D721Med (cell line): ENCODE measurements at regions not wholly inside any gene's neighbourhood (a gene's known extent, or its start where the extent isn't known, plus 50 kb on each side); places are given as distances from the start of the nearest gene placed in this dataset.
"Not testable (repeated sequence)": the region's sequence is repeated elsewhere in the genome, so short reads cannot be mapped to it uniquely, and the experiment has no call there.

Experiments
- DNase-seq: peaks from one replicate; pipeline ENCODE4 v3.0.0; 2011; ENCODE audit warnings: low spot score; ENCODE audit not compliant: insufficient read length
- FAIRE-seq: peaks from 2 replicates; lab custom pipeline; 2011; peaks lifted over from hg19 to GRCh38; lab: Jason Lieb, UNC
- TF ChIP-seq, protein P1 (sequence below): IDR thresholded peaks from 2 replicates; pipeline ENCODE4 v1.5.1; 2012; ENCODE audit warnings: mild to moderate bottlenecking, control low read depth; ENCODE audit not compliant: insufficient read depth; ENCODE audit errors: missing control alignments

DNA sequence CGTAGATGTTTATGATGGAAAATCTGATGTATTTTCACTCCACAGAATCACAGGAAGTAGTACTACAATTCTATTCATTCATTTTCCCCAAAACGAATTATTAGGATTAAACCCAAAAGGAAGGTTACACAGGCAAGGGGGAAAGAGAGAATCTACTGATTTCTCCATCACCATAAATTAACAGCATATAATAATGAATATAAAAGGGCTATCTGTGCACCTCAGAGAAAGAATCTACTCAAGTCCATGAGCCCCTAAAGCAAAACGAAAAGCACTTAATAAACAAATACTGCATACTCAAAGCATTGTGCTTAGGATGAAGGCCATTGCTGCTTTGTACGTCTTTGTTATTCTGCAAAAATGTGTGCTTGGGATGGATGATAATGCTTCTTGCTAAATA is 740.5 kb upstream of the SEMA6A start:
- TF ChIP-seq, protein P1, sequence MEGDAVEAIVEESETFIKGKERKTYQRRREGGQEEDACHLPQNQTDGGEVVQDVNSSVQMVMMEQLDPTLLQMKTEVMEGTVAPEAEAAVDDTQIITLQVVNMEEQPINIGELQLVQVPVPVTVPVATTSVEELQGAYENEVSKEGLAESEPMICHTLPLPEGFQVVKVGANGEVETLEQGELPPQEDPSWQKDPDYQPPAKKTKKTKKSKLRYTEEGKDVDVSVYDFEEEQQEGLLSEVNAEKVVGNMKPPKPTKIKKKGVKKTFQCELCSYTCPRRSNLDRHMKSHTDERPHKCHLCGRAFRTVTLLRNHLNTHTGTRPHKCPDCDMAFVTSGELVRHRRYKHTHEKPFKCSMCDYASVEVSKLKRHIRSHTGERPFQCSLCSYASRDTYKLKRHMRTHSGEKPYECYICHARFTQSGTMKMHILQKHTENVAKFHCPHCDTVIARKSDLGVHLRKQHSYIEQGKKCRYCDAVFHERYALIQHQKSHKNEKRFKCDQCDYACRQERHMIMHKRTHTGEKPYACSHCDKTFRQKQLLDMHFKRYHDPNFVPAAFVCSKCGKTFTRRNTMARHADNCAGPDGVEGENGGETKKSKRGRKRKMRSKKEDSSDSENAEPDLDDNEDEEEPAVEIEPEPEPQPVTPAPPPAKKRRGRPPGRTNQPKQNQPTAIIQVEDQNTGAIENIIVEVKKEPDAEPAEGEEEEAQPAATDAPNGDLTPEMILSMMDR = no peak
- no peak for DNase-seq
- no peak for FAIRE-seq

- not testable (repeated sequence) for FAIRE-seq, DNase-seq
Measured at GRCh38 chr5:117304512-117305107, 730.0 kb upstream of the SEMA6A start.

DNA sequence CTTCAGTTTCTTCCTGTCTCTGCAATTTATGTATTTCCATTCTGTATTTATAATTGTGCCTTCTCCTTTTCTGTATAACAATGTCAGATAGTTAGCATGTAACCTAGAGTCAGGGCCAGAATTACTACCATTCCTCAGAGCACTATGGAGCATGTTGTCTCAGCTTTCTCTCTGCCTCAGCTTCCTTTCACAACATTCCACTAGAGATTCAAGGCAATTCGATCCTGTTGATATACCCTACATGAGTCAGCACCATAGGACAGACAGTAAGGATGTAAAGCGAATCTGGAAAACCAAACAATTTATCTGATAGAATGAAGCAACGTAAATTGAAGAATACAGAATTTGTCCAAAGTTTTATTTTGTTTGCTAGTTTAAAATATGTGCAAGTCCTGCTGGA is 728.3 kb upstream of the SEMA6A start:
- DNase-seq = no peak
- TF ChIP-seq, protein P1 = no peak
- no peak for FAIRE-seq

GRCh38 chr5:117302473-117302872 is 727.9 kb upstream of the SEMA6A start:
- FAIRE-seq (no peak), DNase-seq (no peak)
- TF ChIP-seq, protein P1 = no peak

GRCh38 chr5:117299936-117300328 is 725.3 kb upstream of the SEMA6A start:
- TF ChIP-seq, protein P1 = no peak
- FAIRE-seq = no peak
- no peak for DNase-seq

DNA sequence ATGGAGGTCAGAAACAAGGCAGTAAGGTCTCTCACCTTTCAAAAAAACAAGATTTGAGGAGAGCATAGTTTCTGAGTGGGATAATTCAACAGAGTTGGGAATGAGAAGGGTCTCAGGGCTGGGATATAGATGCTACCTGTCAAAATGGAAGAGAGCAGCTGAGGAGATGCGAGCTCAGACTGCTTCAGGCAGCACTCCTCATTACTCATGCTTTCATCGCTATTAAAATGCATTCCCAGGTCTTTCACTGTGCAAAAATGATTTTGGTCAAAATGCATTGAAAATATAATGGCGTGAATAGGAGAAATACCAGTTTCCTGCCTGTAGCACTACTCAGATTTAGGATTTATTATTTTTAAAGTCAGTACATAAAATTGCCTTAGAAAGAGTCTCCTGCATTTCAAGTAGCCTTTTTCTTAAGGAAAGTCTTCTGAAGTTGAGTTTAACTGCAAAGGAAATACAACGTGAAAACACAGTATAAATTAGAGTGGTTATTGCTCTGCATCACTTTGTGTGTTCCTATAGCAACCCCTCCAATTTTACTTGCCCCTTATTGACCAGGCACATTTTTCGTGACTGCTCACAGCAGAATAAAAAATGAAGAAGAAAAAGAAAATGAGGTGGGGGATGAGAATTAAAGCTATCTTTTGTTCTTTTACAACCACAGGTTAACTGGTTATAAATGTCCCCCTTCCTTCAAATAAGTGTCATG is 724.8 kb upstream of the SEMA6A start:
- TF ChIP-seq, protein P1 = no peak
- DNase-seq (no peak), FAIRE-seq (no peak)

DNA sequence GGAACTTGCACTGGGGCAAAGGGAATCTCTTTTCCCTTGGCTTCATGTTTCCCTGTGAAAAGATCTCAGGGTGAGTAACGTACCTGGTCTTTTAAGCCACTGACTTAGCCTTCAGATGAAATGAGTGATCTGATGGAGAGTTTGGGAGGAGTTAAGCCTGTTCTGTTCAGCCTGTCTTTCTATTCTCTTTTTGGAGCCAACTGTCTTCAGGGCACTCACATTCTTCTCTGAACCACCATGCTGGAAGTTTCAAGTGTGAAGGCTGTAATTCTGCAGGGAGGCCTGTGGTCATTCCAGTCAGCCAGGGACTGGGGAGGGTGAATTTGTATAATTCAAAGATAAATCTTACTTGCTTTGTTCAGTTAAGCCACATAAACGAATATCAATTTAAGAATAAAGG is 722.2 kb upstream of the SEMA6A start:
- DNase-seq = no peak
- TF ChIP-seq, protein P1 = no peak

More for the DNA sequence above, 722.2 kb upstream of the SEMA6A start:
- no peak for FAIRE-seq
